ENCODE measurements at regions not wholly inside any gene's neighbourhood (a gene's known extent, or its start where the extent isn't known, plus 50 kb on each side); places are given as distances from the start of the nearest gene placed in this dataset.

DNA sequence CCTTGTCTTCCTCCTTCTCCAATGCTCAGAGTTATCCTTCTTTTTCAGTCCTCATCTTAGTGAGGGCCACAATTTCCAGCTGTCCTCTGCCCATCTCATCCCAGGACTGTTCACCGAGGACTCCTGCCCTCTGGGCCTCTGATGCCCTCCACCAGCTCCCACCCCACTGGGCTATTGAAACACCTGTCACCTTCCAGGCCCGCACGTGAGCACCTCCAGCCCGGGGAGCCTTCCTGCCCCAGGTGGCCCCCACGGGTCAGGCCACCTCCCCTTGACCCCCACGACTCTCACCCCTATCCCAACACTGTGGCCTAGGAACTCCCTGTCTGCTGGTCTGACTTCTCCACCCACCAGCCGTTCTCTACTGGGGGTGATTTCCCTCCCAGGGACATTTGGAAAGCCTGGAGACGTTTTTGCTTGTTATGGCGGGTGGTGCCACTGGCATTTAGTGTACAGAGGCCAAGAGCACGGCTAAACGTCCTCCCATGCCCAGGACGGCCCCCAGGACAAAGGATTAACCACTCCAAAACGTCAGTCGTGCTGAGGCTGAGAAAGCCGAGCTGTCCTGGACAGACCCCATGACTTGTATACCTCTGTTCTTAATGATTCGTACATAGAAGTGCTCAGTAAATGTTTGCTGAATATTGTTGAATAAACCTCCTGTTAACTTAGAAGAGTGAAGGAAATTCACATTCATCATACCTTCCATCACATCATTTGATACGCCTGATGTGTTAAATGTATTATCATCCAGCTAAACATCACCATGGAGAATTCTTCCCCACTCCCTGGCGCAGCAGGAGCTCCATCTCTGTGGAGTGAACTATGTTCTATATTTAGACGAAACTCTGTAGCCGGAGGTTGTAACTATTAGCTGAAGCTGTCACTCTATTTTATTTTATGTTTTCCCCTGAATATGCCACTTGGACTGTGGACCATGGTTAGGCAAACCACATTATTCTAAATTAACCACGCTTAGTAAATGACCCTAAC, 270.1 kb upstream of the SHH start:
- DNase-seq = no peak

DNA sequence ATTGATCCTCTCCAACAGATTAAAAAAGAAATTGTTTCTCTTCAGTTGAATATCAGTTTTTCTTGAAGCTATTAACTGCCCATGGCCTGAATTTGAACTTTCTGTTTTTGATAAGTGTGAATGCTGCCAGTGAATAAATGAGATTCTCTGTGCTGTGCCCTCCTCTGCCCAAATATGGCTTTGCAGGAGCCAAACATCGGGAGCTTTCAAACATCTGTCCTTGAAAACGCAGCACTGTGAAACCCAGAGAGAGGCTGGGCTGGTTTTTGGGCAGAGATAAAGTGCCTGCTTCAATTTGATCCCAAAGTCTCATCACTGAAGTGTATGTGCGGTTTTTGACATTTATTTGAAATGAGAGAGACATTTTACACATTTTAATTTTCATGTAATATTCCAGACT, 268.3 kb upstream of the SHH start:
- DNase-seq = no peak

DNA sequence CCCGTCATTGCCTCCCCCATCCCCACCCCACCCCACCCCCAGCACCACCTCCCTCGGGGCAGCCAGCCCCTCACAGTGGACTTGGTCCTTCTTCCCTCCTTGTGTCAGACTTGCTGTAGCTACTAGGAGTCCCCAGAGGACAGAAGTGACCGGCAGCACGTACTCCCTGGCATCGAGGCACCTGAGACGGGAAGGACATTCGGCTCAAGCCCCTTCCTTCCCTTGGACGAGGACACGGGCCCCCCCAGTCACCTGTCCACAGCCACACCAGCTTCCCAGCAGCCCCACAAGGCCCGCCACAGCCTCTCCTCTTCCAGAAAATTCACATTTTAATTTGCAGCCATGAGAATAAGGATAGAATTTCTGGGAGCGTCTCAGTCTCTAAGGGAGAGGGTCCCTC, 267.8 kb upstream of the SHH start:
- no peak for DNase-seq

DNA sequence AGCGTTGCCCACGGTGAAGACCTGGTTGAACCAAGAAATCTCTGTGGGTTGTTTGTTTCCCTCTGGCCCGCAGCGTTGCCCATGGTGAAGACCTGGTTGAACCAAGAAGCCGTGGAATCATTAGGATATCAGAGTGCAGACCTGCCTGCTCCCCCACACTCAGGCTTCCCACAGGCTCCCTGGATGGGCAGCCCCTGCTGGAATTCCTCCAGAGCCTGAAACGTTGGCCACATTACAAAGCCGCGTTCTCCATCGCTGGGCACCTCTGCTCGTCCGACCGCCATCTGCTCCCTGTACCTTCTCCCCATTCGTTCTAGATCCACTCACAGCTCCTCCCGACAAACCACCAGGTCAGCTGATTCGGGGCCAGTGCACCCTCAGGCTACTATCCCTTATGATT, 266.9 kb upstream of the SHH start:
- DNase-seq = no peak

DNA sequence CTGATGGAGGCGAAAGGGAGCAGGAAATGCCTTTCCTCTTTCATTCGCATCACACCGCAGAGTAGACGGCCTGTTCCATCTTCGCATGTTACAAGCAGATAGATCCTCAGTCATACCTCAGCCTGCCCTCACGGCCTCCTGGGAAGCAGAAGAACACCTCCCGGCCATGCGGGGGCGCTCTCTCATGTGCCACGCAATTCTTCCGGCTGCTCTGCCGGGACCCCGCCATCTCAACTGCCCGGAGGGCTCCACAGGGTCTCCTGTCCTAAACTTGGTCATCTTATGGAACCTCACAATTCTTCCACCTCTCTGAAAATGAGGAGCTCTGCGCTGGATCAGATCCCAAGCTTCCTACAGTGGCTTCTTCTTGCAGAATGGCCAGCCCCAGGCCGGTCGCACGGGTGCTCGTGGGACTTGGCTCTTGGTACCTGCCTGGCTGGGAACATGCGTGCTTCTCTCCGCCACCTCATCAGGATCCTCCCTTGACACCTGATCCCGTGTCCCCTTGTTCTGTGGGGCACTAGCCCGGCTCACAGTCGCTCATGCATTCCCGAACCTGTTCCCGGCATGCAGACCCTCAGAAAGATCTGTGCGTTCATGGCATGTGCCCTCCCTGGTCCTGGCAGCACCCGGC, 262.8 kb upstream of the SHH start:
- no peak for DNase-seq

DNA sequence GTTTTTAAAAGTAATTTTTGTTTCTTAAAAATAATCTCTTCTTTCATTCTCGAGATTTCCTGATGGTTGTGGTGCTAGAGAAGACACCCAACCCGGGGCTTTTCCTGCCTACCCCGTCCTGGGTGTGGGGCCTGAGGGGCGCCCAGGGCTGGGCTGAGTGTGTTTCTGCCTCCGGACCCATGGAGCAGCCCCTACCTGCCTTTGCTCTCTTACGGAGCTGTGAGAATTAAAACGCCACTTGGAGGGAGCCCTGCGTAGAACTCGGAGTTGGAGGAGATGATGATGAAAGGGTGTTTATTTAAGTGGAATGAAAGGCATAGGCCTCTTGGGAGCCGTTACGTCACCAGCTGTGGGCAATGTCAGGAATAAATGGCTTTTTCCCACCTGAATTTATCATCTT, 261.8 kb upstream of the SHH start:
- no peak for DNase-seq

DNA sequence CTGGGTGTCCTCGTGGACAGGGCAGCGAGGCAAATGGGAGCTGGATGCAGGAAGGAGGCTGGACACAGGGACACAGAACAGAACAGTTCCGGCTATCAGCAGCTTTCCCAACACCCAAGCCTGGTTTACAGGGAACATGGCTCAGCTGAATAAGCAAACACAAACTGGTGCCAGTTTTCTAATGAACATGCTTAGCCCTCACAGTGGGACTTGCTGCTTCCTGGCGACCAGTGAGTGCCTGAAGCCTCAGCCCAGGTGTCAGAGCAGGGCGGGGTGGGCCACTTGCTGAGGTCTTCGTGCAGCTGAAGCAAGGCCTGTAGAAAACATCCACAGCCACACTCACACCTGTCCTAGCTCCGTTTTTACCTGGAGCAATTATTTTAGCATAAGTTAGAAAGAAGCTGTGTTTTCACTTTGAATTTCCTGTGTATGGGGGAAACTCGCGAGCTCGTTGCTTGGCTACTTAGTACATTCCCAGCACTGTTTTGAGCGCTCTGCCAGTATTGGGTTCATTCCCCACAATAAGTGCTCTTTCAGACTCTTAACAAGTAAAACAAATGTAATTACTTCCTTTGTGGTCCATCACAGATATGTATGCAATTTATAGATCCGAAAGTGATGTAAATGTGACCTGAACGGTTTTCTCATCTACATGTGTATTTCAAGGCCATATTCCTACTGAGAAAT, 261.2 kb upstream of the SHH start:
- no peak for DNase-seq

DNA sequence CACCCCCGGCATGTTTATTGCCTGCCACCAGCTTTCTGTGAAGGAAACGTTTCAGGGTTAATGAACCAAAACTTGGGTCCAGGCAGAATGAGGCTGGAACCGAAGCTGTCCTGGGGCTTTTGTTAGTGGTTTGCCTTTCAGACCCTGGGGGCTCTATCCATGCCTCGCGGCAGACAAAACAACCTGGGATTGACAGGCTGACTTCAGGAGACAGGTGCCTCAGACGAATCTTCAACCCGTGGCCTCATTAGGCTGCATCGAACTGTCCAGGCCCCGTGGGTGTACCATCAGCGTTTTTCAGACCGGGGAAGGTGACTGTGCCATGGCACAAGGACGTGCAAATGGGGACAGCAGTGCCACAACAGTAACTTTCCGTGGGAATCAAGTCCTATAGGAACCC, 259.3 kb upstream of the SHH start:
- DNase-seq = no peak

DNA sequence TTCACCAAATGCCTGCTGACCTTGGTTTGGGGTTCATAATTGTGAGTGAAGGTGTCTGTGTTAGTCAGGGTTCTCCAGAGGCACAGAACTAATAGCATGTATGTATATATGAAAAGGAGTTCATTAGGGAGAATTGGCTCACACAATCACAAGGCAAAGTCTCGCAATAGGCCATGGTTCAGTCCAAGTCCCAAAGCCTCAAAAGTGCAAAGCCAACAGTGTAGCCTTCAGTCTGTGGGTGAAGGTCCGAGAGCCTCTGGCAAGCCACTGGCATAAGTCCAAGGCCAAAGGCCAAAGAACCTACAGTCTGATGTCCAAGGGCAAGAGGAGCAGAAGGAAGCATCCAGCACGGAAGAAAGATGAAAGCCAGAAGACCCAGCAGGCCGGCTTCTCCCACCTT, 257.6 kb upstream of the SHH start:
- no peak for DNase-seq

DNA sequence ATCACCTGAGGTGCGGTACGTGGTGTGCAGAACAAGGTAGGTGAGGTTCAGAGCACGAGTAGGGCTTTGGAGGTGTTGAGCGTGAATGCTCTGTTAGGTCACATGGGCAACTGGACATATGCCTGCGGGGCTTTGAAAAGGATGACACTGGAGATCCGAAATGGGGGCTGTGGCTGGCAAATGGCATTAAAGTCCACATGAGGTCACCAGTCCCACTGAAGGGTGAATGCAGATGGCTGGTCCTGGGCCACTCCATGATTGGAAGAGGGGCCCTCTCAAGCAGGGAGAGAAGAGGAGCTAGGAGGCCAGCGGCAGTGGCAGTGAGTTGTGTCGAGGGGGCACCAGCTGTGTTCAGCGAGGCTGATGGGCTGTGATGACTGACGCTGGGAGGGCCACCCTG, 254.9 kb upstream of the SHH start:
- DNase-seq = no peak

DNA sequence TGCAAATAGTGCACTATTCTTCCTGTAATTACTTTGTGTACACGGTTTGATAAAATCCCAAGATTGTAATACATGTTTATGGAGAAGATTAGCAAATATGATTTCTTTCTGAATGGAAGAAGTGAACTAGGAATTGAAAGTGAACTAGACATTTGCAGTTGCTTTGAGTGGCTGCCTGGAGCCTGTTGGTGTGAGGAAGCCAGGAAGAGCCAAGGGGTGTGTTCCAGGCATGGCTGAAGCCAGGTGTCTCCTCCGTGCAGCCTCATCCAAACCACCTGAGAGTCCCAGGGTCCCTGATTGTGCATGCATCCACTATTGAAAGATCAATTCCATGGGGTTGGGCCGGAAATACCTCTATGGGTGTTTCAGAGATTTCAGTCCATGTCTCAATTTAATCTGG, 253.1 kb upstream of the SHH start:
- DNase-seq = no peak

DNA sequence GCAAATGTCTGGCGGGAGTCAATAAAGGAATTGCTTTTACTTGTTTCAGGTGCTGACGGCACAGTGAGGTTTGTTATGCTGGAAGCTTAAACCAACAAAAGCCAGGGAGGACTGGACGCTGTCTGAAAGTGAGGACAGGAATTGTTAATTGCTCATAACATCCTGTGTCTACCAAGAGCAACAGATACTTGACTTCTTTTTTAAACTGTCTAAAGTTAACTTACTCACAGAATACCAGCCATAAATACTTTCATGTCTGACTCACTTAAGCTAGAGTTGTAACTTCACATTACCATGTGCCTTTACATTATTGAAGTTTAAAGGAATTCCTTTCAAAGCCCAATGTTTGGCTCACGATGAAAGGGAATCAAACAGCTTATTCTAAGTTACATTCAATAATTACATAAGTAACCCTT, 252.7 kb upstream of the SHH start:
- no peak for DNase-seq

DNA sequence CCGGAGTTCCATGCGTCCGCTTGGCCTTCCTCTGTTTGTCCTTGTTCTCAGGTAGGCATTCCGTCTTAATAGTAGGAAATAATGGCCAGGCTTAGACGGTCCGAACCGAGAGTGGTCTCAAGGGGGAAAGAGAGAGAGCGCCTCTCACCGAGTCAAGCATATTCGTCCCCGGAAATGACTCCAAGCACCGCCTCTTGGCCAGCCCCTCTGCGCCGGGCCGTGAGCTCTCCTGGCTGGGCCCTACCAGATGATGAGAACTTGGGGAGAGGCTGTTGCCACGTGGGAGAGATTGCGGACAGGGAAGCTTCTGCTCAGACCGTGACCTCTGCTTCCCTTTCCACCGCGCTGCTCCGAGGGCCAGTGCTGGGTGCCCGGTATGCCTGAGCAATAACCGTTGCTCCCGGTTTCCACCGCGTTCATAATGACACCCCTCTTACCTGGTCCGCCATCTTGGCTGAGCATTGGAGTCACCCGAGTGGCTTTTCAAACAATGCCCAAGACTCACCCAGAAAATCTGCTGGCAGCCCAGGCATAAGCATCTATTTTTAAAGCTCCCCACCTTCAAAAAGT, 251.1 kb upstream of the SHH start:
- no peak for DNase-seq

DNA sequence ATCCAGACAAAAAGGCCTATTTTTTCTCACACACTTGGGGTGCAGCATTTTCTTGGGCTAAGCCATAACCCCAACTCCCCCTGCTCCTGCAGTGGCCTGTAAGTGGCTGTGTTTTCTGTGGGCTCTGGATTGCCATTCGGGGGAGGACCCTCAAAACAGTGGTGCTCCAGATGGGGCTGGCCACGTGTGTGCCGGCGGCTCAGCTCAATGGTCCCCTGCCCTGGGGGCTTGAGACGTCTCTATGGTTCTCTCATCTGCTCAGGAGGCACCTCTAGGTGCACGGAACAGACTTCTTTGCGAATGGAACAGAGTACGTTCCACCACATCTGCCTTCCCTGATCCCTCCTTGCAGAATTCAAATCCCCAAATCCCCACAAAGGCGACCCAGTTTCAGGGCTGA, 250.0 kb upstream of the SHH start:
- no peak for DNase-seq

DNA sequence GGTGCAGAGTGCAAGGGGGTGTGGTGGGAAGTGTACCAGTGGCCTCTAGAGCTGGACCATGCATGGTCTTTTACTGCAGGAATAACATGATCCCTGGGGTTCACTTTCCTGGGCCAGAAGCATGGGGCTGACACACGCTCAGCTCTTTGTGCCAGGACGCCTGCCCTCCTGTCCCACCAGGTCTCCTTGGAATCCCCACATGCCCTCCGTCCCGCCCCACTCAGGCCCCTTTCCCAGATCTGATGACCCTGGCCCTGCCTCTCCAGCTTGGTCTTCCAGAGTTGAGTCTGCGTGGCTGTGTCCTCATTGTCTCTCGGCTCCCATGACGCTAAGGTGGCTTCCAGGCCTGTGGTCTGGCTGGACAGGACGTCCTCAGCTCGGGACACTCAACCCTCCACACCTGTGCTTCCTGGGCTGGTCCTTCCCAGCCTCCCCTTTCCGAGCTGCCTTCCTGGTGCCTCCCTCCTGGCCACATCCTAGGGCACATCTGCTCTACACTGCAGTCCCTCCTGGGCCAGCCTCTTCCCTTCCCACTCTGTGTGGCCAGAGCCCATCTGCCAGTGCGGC, 249.5 kb upstream of the SHH start:
- no peak for DNase-seq

DNA sequence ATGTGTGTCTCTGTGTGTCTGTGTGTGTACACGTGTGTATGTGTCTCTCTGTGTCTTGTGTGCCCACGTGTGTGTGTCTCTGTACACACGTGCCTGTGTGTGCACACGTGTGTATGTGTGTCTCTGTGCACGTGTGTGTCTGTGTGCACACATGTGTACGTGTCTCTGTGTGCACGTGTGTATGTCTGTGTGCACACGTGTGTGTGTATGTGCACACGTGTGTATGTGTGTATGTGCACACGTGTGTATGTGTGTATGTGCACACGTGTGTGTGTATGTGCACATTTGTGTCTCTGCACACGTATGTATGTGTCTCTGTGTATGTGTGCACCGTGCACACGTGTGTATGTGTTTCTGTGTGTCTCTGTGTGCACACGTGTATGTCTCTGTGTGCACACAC, 248.7 kb upstream of the SHH start:
- DNase-seq = no peak

DNA sequence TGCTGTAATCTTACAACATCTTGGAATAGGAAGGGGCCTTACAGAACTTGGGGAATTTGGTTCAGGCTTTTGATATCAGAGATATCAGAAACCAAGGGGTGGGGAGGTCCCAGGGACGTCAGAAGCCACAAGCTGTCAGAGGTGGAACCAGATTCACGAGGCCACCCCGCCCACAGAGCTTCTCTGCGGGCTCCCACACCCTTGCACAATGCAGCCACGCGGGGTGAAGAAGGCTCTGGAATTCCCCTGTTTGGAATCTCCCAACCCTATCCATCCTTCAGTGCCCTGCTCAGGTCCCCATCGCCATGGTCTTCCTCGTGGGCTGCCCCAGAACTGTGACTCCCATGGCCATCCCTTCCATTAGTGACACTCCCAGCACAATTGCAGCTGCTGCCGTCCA, 247.1 kb upstream of the SHH start:
- DNase-seq = no peak

DNA sequence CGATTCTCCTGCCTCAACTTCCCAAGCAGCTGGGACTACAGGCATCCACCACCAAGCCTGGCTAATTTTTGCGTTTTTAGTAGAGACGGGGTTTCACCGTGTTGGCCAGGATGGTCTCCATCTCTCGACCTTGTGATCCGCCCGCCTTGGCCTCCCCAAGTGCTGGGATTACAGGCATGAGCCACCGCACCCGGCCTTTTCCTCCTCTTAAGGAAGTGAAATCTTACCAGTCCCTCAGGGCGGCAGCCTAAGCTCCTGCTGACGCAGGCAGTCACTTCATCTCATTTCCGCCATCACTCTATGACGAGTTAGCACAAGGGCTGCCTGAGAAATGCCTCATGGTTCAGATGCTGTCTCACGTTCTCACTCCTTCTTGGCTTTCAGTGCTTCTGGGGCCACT, 246.0 kb upstream of the SHH start:
- DNase-seq = no peak

DNA sequence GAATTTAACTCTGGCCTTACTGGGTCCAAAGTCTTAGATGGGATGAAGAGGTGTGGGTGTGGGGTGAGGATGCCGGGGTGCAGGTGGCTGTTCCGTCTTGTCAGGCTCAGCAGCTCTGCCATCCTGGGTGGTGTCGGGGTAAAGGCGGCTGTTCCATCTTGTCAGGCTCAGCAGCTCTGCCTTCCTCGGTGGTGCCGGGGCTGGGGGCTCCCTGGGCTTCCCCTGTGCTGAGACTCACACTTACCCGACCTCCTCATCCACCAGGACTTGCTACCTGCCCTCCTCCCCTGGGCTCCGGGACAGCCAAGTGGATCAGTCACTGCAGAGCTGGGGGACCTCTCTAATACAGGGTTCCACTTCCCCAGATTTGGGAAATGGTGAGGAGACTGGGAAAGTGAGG, 244.3 kb upstream of the SHH start:
- no peak for DNase-seq

DNA sequence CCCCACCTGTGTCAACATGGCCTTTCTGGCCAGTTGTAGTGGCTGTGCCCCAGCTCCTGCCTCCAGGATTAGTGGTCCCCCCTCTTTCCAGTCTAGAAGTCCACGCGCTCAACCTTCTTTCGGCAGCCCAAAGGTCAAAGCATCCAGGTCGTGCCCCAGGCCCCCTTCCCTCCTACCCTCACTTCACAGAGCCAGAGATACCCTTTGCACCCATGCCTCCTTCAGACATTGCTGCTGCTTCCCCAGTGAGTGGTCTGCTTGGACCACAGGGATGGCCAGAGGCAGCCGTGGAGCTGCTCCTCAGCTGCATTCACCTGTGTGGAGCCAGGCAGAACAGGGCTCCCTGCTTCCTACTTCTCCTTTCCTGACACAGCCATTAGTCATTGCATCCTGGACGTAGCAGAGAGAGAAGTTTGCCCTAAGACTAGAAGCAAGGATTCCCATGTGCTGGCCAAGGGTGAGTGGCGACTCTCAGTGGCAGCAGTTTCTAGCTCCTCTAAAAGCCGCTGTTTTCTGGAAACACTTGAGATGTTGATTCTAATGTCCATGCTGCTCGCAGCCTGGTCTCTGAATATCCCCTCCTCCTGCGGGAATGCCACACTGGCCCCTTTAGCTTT, 243.1 kb upstream of the SHH start:
- DNase-seq = no peak

DNA sequence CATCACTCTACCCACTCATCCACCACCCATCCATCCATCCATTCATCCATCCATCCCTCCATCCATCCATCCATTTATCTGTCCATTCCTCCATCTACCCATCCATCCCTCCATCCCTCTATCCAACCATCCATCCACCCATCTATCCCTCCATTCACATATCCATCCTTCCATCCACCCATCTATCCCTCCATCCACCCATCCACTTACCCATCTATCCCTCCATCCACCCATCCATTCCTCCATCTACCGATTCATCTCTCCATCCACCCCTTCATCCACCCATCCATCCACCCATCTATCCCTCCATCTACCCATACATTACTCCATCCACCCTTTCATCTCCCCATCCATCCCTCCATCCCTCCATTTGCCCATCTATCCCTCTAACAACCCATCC, 239.6 kb upstream of the SHH start:
- no peak for DNase-seq

DNA sequence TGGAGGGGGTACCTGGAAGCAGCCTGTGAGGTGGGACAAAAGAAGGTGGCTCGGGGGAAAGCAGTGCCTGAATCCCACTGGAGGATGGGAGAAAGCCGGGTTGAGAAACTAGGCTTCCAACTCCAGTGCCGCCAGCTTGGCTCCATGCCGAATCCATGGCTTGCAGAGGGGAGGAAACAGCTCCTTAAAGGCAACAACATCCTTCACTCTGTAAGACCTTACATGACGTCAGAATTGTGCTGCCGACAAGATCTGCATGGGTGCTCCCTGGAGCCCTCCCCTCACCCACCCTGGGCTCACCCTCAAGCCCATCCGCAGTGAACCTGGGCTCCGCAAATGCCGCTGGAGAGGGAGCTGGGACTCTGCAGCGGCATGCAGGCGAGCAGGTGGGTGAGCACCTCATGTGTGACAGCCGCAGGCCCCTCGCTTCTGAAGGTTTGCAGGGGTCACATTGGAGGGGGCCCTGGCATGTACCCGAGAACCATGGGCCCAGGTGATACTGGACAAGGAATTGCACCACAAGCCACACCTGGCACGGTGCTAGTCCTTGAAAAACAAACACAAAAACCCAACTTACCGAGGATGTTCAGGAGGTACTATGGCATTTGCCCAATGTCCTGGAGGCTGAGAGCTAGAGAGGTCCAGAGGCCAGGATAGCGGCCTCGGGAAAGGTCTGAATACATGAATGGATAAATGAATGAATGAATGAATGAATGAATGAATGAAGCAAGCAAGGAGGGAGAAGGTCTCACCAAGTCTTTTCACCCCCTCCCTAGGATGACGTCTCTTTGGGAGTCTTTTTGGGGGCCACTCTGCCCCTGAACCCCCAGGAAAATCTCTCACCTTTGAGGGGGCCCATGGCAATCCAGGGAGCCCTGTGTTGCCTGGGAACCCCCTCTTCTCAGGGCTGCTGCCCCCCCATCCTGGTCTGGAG, 238.6 kb upstream of the SHH start:
- DNase-seq = no peak

All from activated CD4-positive, alpha-beta T cell treated with anti-CD3 and anti-CD28 coated beads, Interleukin-10, Interleukin-2, amounts not matched to agents 100 ng/mL and 50 ng/mL, durations not matched to agents 16 hours and 8 hours (primary cell).